SK-MEL-5 (cell line): ENCODE measurements at regions not wholly inside any gene's neighbourhood (a gene's known extent, or its start where the extent isn't known, plus 50 kb on each side); places are given as distances from the start of the nearest gene placed in this dataset.
"Not testable (repeated sequence)": the region's sequence is repeated elsewhere in the genome, so short reads cannot be mapped to it uniquely, and the experiment has no call there.

Source experiments
- DNase-seq: peaks from one replicate; pipeline ENCODE4 v3.0.0-alpha.2; 2016; ENCODE audit warnings: low read depth, low spot score
- in situ Hi-C: cut with HindIII; loops from 2 replicates; pipeline ENCODE4 v1.10.0; 2016; ENCODE audit warnings: low sequenced_read_pairs, high pct_unique_total_duplicates, low pct_unique_long_range_greater_than_20kb

GRCh38 chr5:1661831-1662558 is 137.6 kb downstream of the MRPL36 start:
- DNase-seq, result no peak

GRCh38 chr5:1661311-1661710 is 137.6 kb upstream of the LPCAT1 start:
- DNase-seq, result no peak
- in situ Hi-C loops, result no loop called here

More at GRCh38 chr5:1661831-1662558, 137.6 kb downstream of the MRPL36 start:
- in situ Hi-C loops, result no loop called here

GRCh38 chr5:1660511-1660910 is 136.8 kb upstream of the LPCAT1 start:
- in situ Hi-C loops, result no loop called here
- no peak for DNase-seq

- in situ Hi-C loops, result no loop called here
- DNase-seq, result no peak
Measured at GRCh38 chr5:1660001-1660400, 136.2 kb upstream of the LPCAT1 start.

GRCh38 chr5:1659100-1659981 is 135.6 kb upstream of the LPCAT1 start:
- in situ Hi-C loops, result no loop called here
- DNase-seq, result no peak

GRCh38 chr5:1658665-1659064 is 134.9 kb upstream of the LPCAT1 start:
- no peak for DNase-seq
- in situ Hi-C loops, result no loop called here

- in situ Hi-C loops, result no loop called here
- DNase-seq, result no peak
Measured at GRCh38 chr5:1657161-1657741, 133.5 kb upstream of the LPCAT1 start.

GRCh38 chr5:1656271-1656975 is 132.7 kb upstream of the LPCAT1 start:
- no peak for DNase-seq
- in situ Hi-C loops, result no loop called here

- no peak for DNase-seq
- in situ Hi-C loops, result no loop called here
Measured at GRCh38 chr5:1655496-1656270, 131.9 kb upstream of the LPCAT1 start.

GRCh38 chr5:1654786-1655495 is 131.2 kb upstream of the LPCAT1 start:
- in situ Hi-C loops, result no loop called here
- no peak for DNase-seq

- DNase-seq, in situ Hi-C loops: not testable (repeated sequence)
Measured at GRCh38 chr5:1653698-1654651, 130.2 kb upstream of the LPCAT1 start.

GRCh38 chr5:1652873-1653697 is 129.3 kb upstream of the LPCAT1 start:
- in situ Hi-C loops, result no loop called here
- no peak for DNase-seq

- DNase-seq, result no peak
- in situ Hi-C loops, result no loop called here
Measured at GRCh38 chr5:1651971-1652872, 128.5 kb upstream of the LPCAT1 start.

GRCh38 chr5:1651250-1651649 is 127.5 kb upstream of the LPCAT1 start:
- in situ Hi-C loops, result no loop called here
- no peak for DNase-seq
